ENCODE measurements at regions not wholly inside any gene's neighbourhood (a gene's known extent, or its start where the extent isn't known, plus 50 kb on each side); places are given as distances from the start of the nearest gene placed in this dataset.

- no peak overlapping the region for H3K4me3 ChIP-seq (ENCODE audit: low read depth, low read length)
- no peak for DNase-seq (ENCODE audit: low read depth)
- no peak for TF ChIP-seq CTCF (conservative IDR thresholded peaks at IDR 0.05; ENCODE audit: low read depth, low read length)
Observed at GRCh38 chrX:5718651-5719050, 510.0 kb downstream of the NLGN4X start.

GRCh38 chrX:5716666-5717065, 512.0 kb downstream of the NLGN4X start:
- H3K4me3 ChIP-seq (ENCODE audit: low read depth, low read length): no peak overlapping the region
- TF ChIP-seq CTCF (conservative IDR thresholded peaks at IDR 0.05; ENCODE audit: low read depth, low read length): no peak
- no peak for DNase-seq (ENCODE audit: low read depth)

GRCh38 chrX:5708251-5708650, 520.4 kb downstream of the NLGN4X start:
- TF ChIP-seq CTCF (conservative IDR thresholded peaks at IDR 0.05; ENCODE audit: low read depth, low read length): no peak
- DNase-seq (ENCODE audit: low read depth): no peak
- H3K4me3 ChIP-seq (ENCODE audit: low read depth, low read length): no peak overlapping the region

- no peak for DNase-seq (ENCODE audit: low read depth)
- TF ChIP-seq CTCF (conservative IDR thresholded peaks at IDR 0.05; ENCODE audit: low read depth, low read length): no peak
Observed at GRCh38 chrX:5702890-5703289, 525.8 kb downstream of the NLGN4X start.

GRCh38 chrX:5695971-5696370, 532.7 kb downstream of the NLGN4X start:
- DNase-seq (ENCODE audit: low read depth): no peak
- TF ChIP-seq CTCF (conservative IDR thresholded peaks at IDR 0.05; ENCODE audit: low read depth, low read length): no peak
- no peak overlapping the region for H3K4me3 ChIP-seq (ENCODE audit: low read depth, low read length)

More at GRCh38 chrX:5702890-5703289, 525.8 kb downstream of the NLGN4X start:
- H3K4me3 ChIP-seq (ENCODE audit: low read depth, low read length): no peak overlapping the region

GRCh38 chrX:5683996-5684395, 544.7 kb downstream of the NLGN4X start:
- TF ChIP-seq CTCF (conservative IDR thresholded peaks at IDR 0.05; ENCODE audit: low read depth, low read length): no peak
- no peak for DNase-seq (ENCODE audit: low read depth)
- H3K4me3 ChIP-seq (ENCODE audit: low read depth, low read length): no peak overlapping the region

GRCh38 chrX:5681159-5681558, 547.5 kb downstream of the NLGN4X start:
- H3K4me3 ChIP-seq (ENCODE audit: low read depth, low read length): no peak overlapping the region
- TF ChIP-seq CTCF (conservative IDR thresholded peaks at IDR 0.05; ENCODE audit: low read depth, low read length): peak; percentile 13
- DNase-seq (ENCODE audit: low read depth): no peak
